NB4 (cell line): ENCODE measurements at regions not wholly inside any gene's neighbourhood (a gene's known extent, or its start where the extent isn't known, plus 50 kb on each side); places are given as distances from the start of the nearest gene placed in this dataset.

Experiments used
- DNase-seq: peaks from one replicate; pipeline ENCODE4 v3.0.0; 2010; ENCODE audit warnings: low read depth
- H3K4me3 ChIP-seq: one replicate; pipeline ENCODE4 v1.5.1; 2011; ENCODE audit warnings: mild to moderate bottlenecking, low read depth, low read length, moderate library complexity
- CTCF ChIP-seq: IDR thresholded peaks from one replicate; pipeline ENCODE4 v1.5.1; 2012; ENCODE audit warnings: low read depth, low read length
- MAX ChIP-seq: IDR thresholded peaks from 2 replicates; pipeline ENCODE4 v1.6.1; 2011; ENCODE audit warnings: low read depth, low read length
- MYC ChIP-seq: IDR thresholded peaks from 2 replicates; pipeline ENCODE4 v1.6.1; 2011; ENCODE audit warnings: low read depth, low read length
- POLR2A ChIP-seq: IDR thresholded peaks from 2 replicates; pipeline ENCODE4 v1.6.1; 2011; ENCODE audit warnings: mild to moderate bottlenecking; ENCODE audit not compliant: insufficient read length; ENCODE audit errors: extremely low read depth

GRCh38 chr2:52974127-52974526 lies 793.5 kb upstream of the CHAC2 start:
- DNase-seq, result no peak
- no peak overlapping the region for H3K4me3 ChIP-seq
- TF ChIP-seq CTCF, result no peak
- TF ChIP-seq MAX, result no peak
- no peak for TF ChIP-seq POLR2A
- no peak for TF ChIP-seq MYC

GRCh38 chr2:52970642-52971041 lies 797.0 kb upstream of the CHAC2 start:
- no peak overlapping the region for H3K4me3 ChIP-seq
- DNase-seq, result no peak
- TF ChIP-seq MAX, result no peak

GRCh38 chr2:52968043-52968442 lies 799.6 kb upstream of the CHAC2 start:
- H3K4me3 ChIP-seq, result no peak overlapping the region
- TF ChIP-seq CTCF (no peak), MAX (no peak)
- DNase-seq, result no peak

- H3K4me3 ChIP-seq, result no peak overlapping the region
- DNase-seq, result no peak
- TF ChIP-seq CTCF (no peak), POLR2A (no peak), MAX (no peak), MYC (no peak)
These were observed 802.6 kb upstream of the CHAC2 start for GRCh38 chr2:52964916-52965530.

GRCh38 chr2:52961403-52961802 lies 806.2 kb upstream of the CHAC2 start:
- DNase-seq, result no peak
- H3K4me3 ChIP-seq, result no peak overlapping the region
- no peak for TF ChIP-seq POLR2A
- TF ChIP-seq MAX, result no peak
- no peak for TF ChIP-seq MYC
- no peak for TF ChIP-seq CTCF

- TF ChIP-seq MYC, result no peak
- TF ChIP-seq POLR2A, result no peak
- DNase-seq, result no peak
- no peak overlapping the region for H3K4me3 ChIP-seq
These were observed 806.7 kb upstream of the CHAC2 start for GRCh38 chr2:52960881-52961280.

GRCh38 chr2:52959801-52960200 lies 807.8 kb upstream of the CHAC2 start:
- no peak for DNase-seq
- H3K4me3 ChIP-seq, result no peak overlapping the region
- TF ChIP-seq MYC (no peak), CTCF (no peak), MAX (no peak), POLR2A (no peak)
